Stimulated activated CD8-positive, alpha-beta memory T cell treated with anti-CD3 and anti-CD28 coated beads, Interleukin-2, amount 100 ng/mL, for 48 hours (primary cell): ENCODE measurements at regions not wholly inside any gene's neighbourhood (a gene's known extent, or its start where the extent isn't known, plus 50 kb on each side); places are given as distances from the start of the nearest gene placed in this dataset.

Experiments used
- DNase-seq, 2 donors: peaks; one replicate each; pipeline ENCODE4 v3.0.0-alpha.2; 2020; ENCODE audit warnings: low read depth in 2 of 2

DNA sequence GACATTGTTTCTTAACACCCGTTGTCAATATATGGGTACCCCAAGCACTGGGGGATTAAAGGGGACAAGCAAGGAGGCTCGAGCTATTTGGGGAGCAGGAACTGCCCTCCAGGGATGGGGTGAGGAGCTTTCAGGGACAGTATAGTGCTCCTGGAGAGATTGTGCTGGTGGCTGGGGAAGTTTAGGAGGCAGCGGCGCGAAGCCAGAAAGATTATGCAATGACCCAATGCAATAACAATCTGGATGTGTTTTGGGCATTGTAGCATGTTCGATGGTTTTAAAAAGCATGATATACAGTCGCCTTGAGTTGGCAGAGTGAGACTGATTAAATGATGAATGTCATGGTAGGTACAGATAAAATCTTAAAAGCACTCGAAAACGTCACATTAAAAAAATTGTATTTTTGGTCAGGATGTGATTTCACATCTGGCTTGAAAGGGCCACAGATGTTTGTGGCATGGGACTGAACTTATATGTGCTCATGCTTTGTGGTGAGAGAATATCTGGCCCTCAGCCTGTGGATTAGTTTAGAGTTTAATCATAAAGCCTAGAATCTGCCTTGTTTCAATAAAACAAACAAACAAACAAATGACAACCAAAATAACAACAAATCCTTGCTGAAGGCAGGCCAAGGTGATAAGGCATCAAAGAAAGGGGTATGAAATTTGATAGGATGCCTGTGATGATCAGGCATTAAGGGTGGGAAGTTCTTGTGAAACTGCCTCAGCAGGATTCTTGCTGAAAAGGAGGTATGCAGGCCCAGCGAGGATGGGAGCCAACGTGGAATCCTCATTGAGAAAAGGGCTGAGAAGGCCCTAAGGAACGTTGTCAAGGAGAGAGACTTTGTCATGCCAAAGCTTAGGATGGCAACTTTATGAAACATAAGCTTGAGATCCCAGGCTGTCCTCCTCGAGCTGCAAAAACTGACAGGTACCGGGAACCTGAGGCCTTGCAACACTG lies 417.1 kb upstream of the KLF6 start:
- no peak for DNase-seq

DNA sequence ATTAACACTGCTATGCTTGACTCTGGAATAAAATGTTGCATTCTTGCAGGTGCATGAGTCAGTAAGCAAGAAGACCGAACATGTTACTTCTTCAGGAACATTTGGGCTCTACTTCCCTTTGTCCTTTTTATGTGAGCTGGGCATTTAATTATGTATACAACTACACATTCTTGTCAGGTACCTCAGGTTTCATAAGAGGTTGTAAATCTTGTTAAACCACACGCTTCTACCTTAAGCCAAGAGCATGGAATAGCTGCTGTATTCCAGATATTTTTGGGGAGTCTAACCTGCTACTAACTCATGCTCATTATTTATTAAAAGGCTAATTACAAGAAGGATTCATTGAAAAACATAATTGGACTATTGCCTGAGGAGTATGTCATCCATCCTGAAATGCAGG lies 414.2 kb upstream of the KLF6 start:
- no peak for DNase-seq

DNA sequence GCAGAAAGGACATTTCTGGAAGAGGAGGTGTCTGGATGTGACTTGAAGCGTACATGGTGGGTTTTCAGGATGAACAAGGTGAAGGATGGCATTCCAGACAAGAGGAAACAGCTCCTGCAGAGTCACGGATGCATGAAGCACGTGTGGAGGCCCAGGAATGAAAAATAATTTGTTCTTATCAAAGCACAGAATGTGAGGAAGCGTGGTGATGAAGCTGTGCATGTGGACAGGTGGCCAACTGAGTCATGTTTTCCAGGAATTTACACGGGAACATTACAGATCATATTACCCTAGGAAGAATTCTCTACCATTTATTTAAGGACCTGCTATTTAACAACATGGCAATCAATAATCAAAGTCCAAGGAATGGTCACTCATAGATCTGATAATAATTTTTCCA lies 413.2 kb upstream of the KLF6 start:
- no peak for DNase-seq

DNA sequence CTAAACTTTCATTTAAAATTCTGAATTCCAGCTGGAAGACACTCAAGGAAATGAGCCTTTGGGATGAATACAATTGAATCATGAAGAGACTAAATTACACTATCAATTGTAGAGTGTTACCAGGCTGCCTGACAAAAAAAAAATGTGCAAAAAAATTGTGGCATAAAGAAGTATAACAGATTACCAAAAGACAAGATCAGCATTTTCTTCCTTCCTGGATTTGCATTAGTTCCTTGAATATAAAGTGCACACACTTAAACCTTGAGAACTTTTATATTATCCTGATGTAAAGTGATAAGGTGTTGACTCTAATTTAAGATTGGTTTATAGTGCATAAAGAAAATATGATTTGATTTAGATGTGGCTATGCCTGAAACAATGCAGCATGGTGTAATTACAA lies 412.7 kb upstream of the KLF6 start:
- DNase-seq, result no peak

DNA sequence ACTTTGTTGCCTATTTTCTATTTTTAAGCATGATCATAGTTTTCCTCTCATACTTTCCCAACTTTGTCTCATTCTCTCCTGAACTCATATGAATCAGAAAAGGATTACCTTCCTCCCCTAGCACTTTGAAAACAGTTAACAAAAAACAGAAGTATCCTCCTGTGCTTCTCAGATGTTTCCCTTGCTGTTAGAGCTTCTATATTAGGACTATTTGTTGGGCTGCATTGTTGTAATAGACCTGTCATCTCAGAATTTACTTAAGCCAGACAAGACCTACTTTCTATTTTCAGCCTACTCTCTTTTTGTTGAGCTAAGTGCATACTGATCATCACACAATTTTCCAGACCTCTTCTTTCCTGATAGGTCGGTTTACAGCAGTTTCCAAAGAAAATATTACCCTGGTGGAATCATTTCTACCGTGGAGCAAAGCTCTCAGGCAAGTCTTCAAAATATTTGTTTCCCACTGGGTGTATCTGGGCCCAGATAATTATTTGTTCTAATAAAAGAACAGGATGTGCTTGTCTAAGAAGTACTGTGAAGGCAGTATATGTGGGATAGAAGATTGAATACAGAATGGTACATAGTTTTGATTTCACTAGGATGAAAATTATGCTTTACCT lies 411.9 kb upstream of the KLF6 start:
- no peak for DNase-seq

DNA sequence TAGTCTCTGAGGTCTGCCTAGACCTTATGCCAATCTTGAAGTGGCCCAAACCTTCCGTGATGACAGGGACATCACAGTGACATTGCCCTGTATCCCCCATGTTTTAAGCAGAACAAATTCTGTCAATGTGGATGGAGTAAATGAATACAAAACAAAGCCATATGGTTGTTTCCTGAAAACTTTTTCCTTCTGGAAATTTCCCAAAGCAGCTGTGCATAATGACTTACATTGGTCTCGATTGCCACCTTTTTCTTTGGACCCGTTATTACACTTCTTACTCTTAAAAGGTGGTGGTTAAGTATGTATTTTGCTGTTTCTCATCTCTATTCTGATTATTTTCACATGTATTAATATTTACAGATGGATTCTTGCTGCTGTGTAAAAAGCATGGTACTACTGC lies 411.2 kb upstream of the KLF6 start:
- no peak for DNase-seq

DNA sequence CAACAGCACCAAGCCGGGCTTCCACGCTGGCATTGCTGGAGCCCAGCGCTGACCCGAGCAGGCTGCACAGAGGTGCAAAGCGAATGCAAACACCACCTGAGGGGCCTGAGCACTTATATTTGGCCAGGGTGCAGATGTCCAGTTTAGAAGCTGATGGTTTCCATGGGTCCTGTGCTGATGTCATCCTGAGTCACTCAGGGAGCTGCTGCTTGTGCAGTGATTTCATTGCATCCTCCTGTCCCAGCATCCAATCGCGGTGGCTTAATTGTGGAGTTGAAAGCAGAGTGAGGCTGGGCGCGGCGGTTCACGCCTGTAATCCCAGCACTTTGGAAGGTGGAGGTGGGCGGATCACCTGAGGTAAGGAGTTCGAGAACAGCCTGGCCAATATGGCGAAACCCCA lies 410.2 kb upstream of the KLF6 start:
- no peak for DNase-seq

DNA sequence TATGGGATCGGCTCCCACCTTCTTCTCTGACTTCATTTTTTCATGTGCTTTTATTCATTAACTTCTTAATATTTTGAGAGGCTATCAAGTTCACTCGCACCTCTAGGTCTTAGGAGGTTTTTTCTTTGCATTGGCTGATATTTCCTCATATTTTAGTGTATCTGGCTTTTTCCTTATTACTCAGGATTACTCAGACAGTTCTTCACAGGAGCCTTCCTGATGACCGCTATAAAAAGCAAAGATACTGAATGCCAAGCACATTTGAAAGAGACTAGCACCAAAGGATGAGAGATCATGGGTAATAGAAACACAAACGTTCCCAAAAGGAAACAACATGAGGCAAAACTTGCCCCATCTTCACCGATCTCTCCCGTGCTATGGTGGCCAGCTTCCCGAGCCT lies 409.2 kb upstream of the KLF6 start:
- DNase-seq, result no peak

DNA sequence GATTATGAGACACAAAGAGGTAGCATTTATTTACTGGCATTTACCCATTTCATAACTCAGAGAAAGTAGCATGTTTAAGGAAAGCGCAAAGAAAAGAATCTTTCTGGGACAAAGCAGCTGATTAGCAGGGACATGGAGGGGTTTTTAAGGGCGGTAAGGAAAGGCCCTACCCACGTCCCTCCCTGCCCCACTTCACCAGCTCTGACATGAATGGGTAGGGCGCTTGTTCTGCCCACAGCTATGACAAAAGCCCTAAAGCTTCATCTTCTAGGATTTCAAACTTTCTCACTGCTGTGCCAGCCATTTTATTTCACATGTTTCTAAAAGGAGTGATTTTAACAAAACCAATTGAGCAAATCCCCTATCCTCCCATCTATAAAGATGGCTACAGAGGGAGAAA lies 406.9 kb upstream of the KLF6 start:
- no peak for DNase-seq

DNA sequence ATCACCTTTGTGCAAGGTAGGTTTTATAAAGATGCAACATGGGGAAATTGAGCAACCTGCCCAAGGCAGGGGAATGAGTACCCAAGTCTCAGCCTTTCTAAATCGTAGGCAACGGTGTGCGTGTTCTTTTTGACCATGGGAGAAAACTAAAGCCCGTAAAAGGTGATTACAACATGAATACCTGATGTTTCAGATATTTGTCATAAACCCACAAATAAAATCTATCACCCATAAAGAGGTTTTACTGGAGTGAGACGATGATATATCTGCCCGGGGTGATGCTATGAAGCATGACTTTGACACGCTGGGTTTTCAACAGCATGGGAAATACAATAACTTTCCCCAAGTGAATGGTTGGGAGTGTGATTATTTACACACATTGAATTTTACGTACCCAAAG lies 406.3 kb upstream of the KLF6 start:
- DNase-seq, result no peak

DNA sequence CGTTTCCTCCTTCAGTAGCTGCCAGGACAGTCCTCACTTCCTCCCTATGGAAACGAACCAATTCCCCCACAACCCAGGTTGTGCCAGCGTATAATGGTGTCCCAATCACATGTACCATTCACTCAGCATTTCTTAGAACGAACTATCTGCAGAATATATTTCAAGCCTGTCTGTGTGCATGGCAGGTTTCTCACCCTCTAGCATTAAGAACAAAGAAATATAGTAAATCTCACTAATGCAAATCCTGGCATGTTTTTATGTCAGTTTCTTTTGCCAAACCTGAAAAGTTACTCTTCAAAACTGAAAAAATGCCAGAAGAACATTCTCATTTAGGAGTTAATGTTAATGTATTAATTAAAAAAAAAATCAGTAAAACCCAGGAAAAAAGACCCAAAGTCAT lies 405.9 kb upstream of the KLF6 start:
- DNase-seq, result no peak

DNA sequence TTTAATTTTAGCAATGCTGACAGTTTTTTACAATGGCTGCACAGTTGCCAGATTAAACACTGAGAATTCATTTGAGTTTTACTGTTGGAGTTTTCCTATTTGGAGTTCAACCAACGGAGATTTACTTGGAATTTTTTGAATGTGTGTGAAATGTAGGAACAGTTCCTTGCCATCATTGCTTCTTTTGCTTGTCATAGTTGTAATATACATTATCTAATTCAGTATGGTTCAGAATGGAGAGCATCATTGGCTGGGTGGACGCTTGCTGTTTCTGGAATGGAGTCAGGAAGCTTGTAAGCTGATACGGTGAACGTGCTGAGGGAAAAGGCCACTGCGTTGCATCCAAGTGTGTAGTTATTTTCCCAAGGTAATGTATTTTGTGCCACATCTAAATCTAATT lies 404.3 kb upstream of the KLF6 start:
- DNase-seq, result no peak

DNA sequence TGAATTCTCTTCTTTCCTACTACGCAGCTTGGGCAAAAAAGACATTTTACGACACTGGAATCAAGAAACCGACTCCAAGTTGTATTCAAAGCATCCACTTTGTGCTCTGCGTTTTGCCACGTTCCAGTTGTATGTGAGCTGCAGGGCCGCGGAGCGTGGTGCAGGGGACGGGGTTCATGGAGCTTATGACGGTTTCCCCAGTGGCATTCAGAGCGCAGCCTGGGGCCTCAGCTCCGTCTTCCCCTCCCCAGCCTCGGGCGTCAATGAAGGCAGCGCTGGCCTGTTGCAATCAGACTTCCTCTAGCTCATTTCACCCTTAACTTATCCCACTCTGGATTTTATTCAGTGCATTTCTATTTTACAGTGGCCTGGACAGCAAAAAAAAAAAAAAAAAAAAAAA lies 403.4 kb upstream of the KLF6 start:
- no peak for DNase-seq

DNA sequence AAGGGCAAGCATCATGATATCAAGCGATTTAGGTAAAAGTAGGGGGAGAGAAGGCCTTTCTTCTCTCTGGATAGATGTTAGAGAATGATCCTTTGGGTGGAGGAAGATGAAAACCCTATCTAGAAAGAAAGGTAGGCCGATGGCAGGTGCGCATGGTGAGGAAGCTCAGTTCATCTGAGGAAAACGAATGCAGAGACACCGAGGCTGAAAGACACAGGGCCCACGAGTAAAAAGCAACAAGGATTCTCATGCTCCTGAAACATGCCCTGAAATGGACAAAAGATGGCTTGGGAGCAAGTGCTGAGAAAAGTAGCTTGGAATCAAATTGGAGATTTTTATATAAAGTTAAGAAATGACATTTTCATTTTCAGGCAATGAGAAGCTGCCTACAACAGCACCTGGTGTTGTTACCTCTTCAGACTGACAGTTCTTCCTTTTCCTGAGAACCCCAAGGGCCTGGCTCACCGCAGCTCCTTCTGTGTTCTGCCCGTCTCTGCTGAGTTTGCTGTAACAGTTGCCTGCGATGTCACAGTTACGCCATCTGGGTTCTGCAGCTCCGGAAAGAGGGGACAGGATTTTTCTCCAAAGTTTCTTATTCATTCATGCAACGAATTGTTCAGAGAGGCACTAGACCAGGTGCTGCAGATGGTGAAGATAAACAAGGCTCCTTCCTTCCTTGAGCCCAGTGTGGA lies 402.0 kb upstream of the KLF6 start:
- no peak for DNase-seq

DNA sequence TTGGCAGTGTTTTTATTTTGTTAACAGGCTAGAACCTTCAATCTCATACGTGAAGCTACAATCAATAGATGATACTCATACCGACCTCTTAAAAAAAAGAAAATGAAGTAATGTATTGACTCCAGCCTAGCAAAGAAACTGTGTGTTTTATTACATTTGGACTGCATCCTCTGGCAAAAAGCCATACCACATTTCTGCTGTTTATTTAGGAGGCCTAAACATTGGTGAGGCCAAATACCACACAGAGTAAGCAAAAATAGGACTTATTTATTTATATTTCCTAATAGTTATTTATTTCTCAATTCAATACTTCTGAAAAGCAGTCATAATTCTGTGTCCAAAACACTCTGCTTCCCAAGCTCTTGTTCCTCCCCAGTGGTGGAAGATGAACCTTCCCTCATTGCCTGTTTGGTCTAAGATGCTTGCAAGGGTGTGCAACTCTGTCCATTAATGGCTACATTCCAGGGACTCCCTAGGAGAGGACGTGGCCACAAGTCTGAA lies 398.8 kb upstream of the KLF6 start:
- no peak for DNase-seq

DNA sequence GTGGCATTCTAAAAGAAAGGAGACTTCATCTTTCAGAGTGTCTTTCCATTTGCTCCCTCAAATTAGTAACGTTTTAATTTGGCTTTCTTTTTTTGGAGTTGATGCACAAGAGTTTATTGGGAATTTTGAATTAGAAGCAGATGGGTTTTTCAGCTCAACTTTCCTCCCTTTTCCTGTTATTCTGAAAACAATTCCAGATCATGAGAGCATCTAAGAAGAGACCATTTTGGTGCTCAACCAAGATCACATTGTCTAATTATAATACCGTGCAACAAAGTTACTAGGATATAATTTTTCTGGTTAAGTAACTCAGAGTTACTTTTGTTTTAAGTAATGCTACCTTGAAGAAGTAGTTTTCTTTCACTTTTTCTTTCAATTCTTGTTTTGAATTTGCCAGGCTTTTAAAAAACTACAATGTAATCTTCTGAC lies 396.6 kb upstream of the KLF6 start:
- DNase-seq, result no peak

DNA sequence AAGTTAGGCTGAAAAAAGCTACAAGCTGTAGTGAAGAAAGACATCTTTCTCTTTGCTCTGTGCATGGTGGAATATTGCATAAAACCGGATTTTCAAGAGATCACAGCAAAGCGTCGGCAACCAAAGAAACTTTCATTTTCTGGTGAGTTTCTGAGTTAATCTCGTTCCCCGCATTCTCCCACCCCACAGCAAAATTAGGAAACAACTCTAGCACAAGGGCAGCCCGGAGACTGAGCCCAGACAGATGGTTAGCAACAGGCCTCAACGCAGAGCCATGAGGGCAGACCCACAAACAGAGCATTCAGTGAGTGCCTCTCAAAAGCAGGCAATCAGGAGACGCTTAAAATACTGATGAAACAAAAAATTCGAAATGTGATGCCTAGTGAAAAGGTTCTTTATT lies 396.1 kb upstream of the KLF6 start:
- no peak for DNase-seq

DNA sequence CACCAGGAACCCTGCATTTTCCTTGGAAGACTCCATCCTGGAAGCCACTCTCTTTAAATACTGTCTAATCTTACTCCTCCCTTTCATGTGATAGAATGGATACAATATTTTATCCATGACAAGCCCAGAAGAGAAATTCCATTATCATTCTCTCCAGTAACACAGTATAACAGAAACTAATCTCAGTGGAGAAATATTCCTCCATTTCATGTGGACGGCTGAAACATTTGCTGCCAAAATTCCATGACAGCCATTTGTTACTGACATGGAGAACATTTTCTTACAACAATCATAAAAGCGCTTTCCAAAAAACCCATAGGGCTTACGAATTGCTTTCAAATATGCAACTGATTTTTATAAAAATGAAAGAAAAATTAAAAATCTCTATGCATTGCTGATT lies 392.8 kb upstream of the KLF6 start:
- DNase-seq, result no peak

DNA sequence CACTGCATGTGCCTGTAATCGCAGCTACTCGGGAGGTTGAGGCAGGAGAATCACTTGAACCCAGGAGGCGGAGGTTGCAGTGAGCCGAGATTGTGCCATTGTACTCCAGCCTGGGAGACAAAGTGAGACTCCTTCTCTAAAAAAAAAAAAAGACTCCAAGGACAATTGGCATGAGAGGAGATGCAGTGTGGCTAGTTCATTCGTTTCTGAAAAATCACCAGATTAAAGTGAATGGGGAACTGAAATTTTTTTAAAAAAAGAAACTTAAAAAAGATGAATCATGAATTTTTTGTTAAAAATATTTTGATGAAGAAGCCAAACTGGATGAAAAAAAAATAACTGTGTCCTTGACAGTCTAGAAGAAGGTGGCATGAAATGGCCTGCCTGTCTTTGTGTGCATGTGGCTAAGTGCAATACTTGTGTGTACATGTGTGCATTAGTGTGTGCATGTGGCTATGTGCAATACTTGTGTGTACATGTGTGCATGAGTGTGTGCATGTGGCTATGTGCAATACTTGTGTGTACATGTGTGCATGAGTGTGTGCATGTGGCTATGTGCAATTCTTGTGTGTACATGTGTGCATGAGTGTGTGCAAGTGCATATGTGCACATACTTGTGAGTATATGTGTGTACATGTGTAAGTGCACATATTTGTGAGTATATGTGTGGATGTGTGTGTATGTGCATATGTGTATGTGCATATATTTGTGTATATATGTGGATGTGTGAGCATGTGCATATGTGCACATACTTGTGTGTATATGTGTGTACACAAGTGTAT lies 391.7 kb upstream of the KLF6 start:
- DNase-seq, result no peak

DNA sequence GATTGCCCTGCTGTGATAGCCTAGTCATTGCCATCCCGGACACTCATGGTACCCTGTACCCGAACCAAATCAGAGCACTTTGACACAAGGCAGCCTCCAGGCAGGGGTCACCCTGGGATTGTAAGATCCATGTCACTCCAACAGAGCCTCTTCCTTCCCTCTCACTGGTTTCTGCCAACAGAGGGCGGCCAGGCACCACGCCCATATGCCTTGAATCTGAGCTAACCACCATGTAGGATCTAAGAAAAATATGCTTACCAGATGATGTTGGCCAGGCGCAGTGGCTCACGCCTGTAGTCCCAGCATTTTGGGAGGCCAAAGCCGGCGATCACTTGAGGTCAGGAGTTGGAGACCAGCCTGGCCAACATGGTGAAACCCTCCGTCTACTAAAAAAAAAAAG lies 389.2 kb upstream of the KLF6 start:
- no peak for DNase-seq

DNA sequence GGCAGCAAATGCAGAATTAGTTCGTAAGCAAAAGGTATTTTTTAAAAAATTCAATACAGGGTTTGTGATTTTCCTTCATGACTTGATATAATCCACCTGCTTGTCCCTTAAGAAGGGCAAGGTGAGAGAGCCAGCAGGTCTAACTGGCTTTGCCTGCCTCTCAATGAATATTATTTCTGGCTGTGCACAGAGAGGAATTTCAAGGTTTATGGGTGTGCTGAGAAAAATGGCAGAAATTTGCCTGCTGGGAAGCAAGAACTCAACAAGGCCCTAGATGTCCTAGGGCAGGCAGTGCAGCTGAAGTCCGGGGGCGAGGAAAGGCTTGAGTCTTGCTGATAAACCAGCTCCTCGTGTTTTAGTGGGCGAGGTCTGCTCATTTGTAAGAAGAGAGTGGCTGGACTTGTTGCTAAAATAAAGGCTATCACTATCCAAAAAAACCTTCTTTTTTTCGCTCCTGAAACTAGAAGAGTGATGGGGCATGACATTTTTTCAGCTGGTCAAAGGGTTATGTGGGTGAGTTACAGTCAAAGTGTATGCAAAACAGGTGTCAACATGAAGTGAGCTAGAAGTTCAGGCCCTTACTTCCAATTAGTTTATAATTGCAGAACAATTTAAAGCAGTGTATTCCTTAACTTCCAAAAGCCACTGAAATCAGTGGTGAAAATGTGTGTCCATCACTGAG lies 385.8 kb upstream of the KLF6 start:
- no peak for DNase-seq
